Activated gamma-delta T cell (primary cell): ENCODE measurements at regions not wholly inside any gene's neighbourhood (a gene's known extent, or its start where the extent isn't known, plus 50 kb on each side); places are given as distances from the start of the nearest gene placed in this dataset.

ENCODE experiments used
- DNase-seq: peaks from one replicate; lab custom pipeline; 2025; lab: John Stamatoyannopoulos, UW

- DNase-seq: no peak
Measured at GRCh38 chr6:160899671-160900430, 91.7 kb upstream of the MAP3K4 start.

GRCh38 chr6:160911949-160912348 lies 79.6 kb upstream of the MAP3K4 start:
- DNase-seq: no peak

- no peak for DNase-seq
Measured at GRCh38 chr6:160912411-160912810, 79.2 kb upstream of the MAP3K4 start.

GRCh38 chr6:160917572-160917971 lies 74.0 kb upstream of the MAP3K4 start:
- no peak for DNase-seq

- DNase-seq: no peak
Measured at GRCh38 chr6:160919723-160920440, 71.7 kb upstream of the MAP3K4 start.

- DNase-seq: no peak
Measured at GRCh38 chr6:160921095-160921494, 70.5 kb upstream of the MAP3K4 start.

GRCh38 chr6:160926281-160927276 lies 65.0 kb upstream of the MAP3K4 start:
- DNase-seq: no peak

- DNase-seq: no peak
Measured at GRCh38 chr6:160927416-160927815, 64.2 kb upstream of the MAP3K4 start.

- DNase-seq: no peak
Measured at GRCh38 chr6:160929361-160929760, 62.2 kb upstream of the MAP3K4 start.

GRCh38 chr6:160929831-160930230 lies 61.7 kb upstream of the MAP3K4 start:
- no peak for DNase-seq

- peak; percentile 17 for DNase-seq
Measured at GRCh38 chr6:160930547-160931377, 60.8 kb upstream of the MAP3K4 start.

- no peak for DNase-seq
Measured at GRCh38 chr6:160931378-160932310, 59.9 kb upstream of the MAP3K4 start.

- no peak for DNase-seq
Measured at GRCh38 chr6:160933256-160933655, 58.3 kb upstream of the MAP3K4 start.

GRCh38 chr6:160934157-160934556 lies 57.4 kb upstream of the MAP3K4 start:
- DNase-seq: no peak

- DNase-seq: no peak
Measured at GRCh38 chr6:160940197-160940596, 51.4 kb upstream of the MAP3K4 start.
